IMR-90 (cell line): ENCODE measurements at regions not wholly inside any gene's neighbourhood (a gene's known extent, or its start where the extent isn't known, plus 50 kb on each side); places are given as distances from the start of the nearest gene placed in this dataset.
"Not testable (repeated sequence)": the region's sequence is repeated elsewhere in the genome, so short reads cannot be mapped to it uniquely, and the experiment has no call there.

Experiments used
- CHD1 ChIP-seq: IDR thresholded peaks from 2 replicates; pipeline ENCODE4 v1.6.1; 2012; ENCODE audit warnings: low read depth, low read length, improper control_type of control experiment
- FOS ChIP-seq: fragments of 150-350 bp; IDR thresholded peaks from 2 replicates; pipeline ENCODE4 v1.6.1; 2016; ENCODE audit warnings: low read depth, low read length
- MAFK ChIP-seq: IDR thresholded peaks from 2 replicates; pipeline ENCODE4 v1.6.1; 2012; ENCODE audit warnings: low read depth, low read length, improper control_type of control experiment
- MXI1 ChIP-seq: IDR thresholded peaks from 2 replicates; pipeline ENCODE4 v1.6.1; 2012; ENCODE audit warnings: low read depth, mild to moderate bottlenecking, low read length, moderate library complexity, borderline replicate concordance
- NFE2L2 ChIP-seq: fragments of 150-350 bp; IDR thresholded peaks from 2 replicates; pipeline ENCODE4 v1.6.1; 2016; ENCODE audit warnings: low read depth, mild to moderate bottlenecking, low read length
- POLR2A ChIP-seq: IDR thresholded peaks from 2 replicates; pipeline ENCODE4 v1.6.1; 2012; ENCODE audit warnings: mild to moderate bottlenecking, low read depth, low read length
- RAD21 ChIP-seq: IDR thresholded peaks from 2 replicates; pipeline ENCODE4 v1.6.1; 2012; ENCODE audit warnings: low read length, improper control_type of control experiment
- TF ChIP-seq, protein P1 (sequence below): fragments of 150-350 bp; IDR thresholded peaks from 2 replicates; pipeline ENCODE4 v1.6.1; 2017; ENCODE audit warnings: mild to moderate bottlenecking, antibody characterized with exemption, low read length, low read depth
- TF ChIP-seq, protein P2 (sequence below): conservative IDR thresholded peaks from 2 replicates; pipeline ENCODE4 v1.5.1; 2012; ENCODE audit warnings: mild to moderate bottlenecking, low read depth, low read length, improper control_type of control experiment

- not testable (repeated sequence) for TF ChIP-seq POLR2A, CHD1, FOS, RAD21, MXI1, NFE2L2, MAFK
- TF ChIP-seq, protein P1, sequence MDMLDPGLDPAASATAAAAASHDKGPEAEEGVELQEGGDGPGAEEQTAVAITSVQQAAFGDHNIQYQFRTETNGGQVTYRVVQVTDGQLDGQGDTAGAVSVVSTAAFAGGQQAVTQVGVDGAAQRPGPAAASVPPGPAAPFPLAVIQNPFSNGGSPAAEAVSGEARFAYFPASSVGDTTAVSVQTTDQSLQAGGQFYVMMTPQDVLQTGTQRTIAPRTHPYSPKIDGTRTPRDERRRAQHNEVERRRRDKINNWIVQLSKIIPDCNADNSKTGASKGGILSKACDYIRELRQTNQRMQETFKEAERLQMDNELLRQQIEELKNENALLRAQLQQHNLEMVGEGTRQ, result not testable (repeated sequence)
- TF ChIP-seq, protein P2, sequence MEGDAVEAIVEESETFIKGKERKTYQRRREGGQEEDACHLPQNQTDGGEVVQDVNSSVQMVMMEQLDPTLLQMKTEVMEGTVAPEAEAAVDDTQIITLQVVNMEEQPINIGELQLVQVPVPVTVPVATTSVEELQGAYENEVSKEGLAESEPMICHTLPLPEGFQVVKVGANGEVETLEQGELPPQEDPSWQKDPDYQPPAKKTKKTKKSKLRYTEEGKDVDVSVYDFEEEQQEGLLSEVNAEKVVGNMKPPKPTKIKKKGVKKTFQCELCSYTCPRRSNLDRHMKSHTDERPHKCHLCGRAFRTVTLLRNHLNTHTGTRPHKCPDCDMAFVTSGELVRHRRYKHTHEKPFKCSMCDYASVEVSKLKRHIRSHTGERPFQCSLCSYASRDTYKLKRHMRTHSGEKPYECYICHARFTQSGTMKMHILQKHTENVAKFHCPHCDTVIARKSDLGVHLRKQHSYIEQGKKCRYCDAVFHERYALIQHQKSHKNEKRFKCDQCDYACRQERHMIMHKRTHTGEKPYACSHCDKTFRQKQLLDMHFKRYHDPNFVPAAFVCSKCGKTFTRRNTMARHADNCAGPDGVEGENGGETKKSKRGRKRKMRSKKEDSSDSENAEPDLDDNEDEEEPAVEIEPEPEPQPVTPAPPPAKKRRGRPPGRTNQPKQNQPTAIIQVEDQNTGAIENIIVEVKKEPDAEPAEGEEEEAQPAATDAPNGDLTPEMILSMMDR, result not testable (repeated sequence)
Observed at GRCh38 chr1:78203410-78203982, 157.7 kb downstream of the GIPC2 start.
